A172 (cell line): ENCODE measurements at regions not wholly inside any gene's neighbourhood (a gene's known extent, or its start where the extent isn't known, plus 50 kb on each side); places are given as distances from the start of the nearest gene placed in this dataset.
"Not testable (repeated sequence)": the region's sequence is repeated elsewhere in the genome, so short reads cannot be mapped to it uniquely, and the experiment has no call there.

ENCODE experiments used
- DNase-seq: peaks from one replicate; pipeline ENCODE4 v3.0.0-alpha.2; 2015; ENCODE audit warnings: low spot score

GRCh38 chr14:98932431-98933325 is 339.3 kb downstream of the BCL11B start:
- DNase-seq = no peak

GRCh38 chr14:98934569-98934968 is 337.4 kb downstream of the BCL11B start:
- not testable (repeated sequence) for DNase-seq

- DNase-seq = no peak
Measured at GRCh38 chr14:98935921-98936320, 336.1 kb downstream of the BCL11B start.

GRCh38 chr14:98937021-98937420 is 335.0 kb downstream of the BCL11B start:
- no peak for DNase-seq

- DNase-seq = no peak
Measured at GRCh38 chr14:98937712-98938505, 334.1 kb downstream of the BCL11B start.

GRCh38 chr14:98940693-98941437 is 331.1 kb downstream of the BCL11B start:
- DNase-seq = no peak

- no peak for DNase-seq
Measured at GRCh38 chr14:98941481-98941880, 330.5 kb downstream of the BCL11B start.

- DNase-seq = no peak
Measured at GRCh38 chr14:98943907-98944306, 328.1 kb downstream of the BCL11B start.

- DNase-seq = no peak
Measured at GRCh38 chr14:98944989-98945388, 327.0 kb downstream of the BCL11B start.

- no peak for DNase-seq
Measured at GRCh38 chr14:98945611-98946570, 326.1 kb downstream of the BCL11B start.

- DNase-seq = no peak
Measured at GRCh38 chr14:98946940-98947339, 325.1 kb downstream of the BCL11B start.

GRCh38 chr14:98947911-98948595 is 323.9 kb downstream of the BCL11B start:
- no peak for DNase-seq

- DNase-seq = no peak
Measured at GRCh38 chr14:98949051-98949450, 322.9 kb downstream of the BCL11B start.

GRCh38 chr14:98949481-98950135 is 322.4 kb downstream of the BCL11B start:
- DNase-seq = no peak

- DNase-seq = no peak
Measured at GRCh38 chr14:98950353-98950895, 321.6 kb downstream of the BCL11B start.

- DNase-seq = no peak
Measured at GRCh38 chr14:98951031-98951430, 321.0 kb downstream of the BCL11B start.

- DNase-seq = no peak
Measured at GRCh38 chr14:98951521-98952152, 320.4 kb downstream of the BCL11B start.

GRCh38 chr14:98952593-98953350 is 319.2 kb downstream of the BCL11B start:
- peak; percentile 35 for DNase-seq
